ENCODE measurements at regions not wholly inside any gene's neighbourhood (a gene's known extent, or its start where the extent isn't known, plus 50 kb on each side); places are given as distances from the start of the nearest gene placed in this dataset.
"Not testable (repeated sequence)": the region's sequence is repeated elsewhere in the genome, so short reads cannot be mapped to it uniquely, and the experiment has no call there.

DNA sequence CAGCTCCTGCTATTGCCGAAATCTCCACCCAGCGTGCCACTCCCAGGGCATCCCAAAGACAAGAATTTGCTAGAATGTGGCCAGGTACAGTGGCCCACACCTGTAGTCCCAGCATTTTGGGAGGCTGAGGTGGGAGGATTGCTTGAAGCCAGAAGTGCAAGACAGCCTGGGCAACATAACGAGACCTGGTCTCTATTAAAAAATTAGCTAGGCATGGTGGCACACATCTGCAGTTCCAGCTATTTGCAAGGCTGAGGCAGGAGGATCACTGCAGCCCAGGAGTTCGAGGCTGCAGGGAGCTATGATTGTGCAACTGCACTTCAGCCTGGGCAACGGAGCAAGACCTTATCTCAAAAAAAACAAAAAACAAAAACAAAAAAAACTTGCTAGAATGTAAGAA, 73.3 kb upstream of the LYZL2 start:
- no peak overlapping the region for H3K4me3 ChIP-seq

DNA sequence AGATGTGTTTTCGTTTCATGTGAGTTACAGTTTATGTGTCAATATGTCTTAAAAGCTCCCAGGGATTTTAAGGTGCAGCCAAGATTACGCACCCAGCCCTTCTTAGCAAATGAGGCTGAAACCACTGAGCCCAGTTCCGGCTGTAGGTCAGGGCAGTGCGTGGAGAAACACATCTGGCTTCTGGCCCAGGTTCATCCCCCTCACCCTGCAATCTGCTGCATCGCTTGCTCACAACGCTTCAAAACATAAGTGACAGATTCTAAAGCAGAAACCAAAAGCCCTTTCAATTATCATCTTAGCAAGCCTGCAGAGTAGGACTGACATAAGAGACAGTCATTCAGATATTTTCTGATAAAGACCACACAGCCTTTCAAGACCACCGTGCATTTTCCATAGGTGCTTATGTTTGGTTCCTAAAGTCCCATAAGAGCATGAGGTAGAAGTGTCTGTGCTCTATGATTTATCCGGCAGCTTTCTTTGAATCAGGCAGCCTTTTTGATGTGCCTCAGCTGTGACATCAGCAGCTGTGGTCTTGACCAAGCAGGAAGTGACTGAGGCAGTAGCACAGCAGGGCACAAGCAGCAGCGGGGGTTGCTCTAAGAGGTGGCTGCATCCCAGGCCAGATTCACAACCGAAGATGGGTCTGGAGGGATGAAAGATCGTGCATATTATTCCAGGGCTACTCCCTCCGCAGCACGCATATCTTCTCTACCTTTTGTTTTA, 72.1 kb upstream of the LYZL2 start:
- Histone ChIP-seq H3K36me3 (no peaks in the 10 kb centered on the region), H3K9me3 (no peaks in the 10 kb centered on the region), H3K4me3 (peak overlapping the region in 3 of 4 donors; percentile 3 to 19 (median 8)), H3K27me3 (no peaks in the 10 kb centered on the region), H3K4me1 (peaks cover 0 to 7% (median 3%) of the 10 kb centered on the region in 4 donors), H3K27ac (peak overlapping the region; percentile 55 to 87 (median 85))
- peak in 2 of 3 donors; percentile 83 to 89 for DNase-seq
- TF ChIP-seq POLR2A (IDR thresholded peaks at IDR 0.05) (peak in 1 of 2 donors; percentile 12), CTCF (IDR thresholded peaks at IDR 0.05) (no peak)

More for the DNA sequence above, 73.3 kb upstream of the LYZL2 start:
- Histone ChIP-seq H3K9me3 (no peaks in the 10 kb centered on the region), H3K27ac (peak overlapping the region in 2 of 4 donors; percentile 64 to 87), H3K36me3 (no peaks in the 10 kb centered on the region), H3K4me1 (peaks cover 0 to 7% (median 3%) of the 10 kb centered on the region in 4 donors), H3K27me3 (no peaks in the 10 kb centered on the region)
- TF ChIP-seq POLR2A (IDR thresholded peaks at IDR 0.05), result no peak
- no peak for TF ChIP-seq CTCF (IDR thresholded peaks at IDR 0.05)
- DNase-seq, result no peak

DNA sequence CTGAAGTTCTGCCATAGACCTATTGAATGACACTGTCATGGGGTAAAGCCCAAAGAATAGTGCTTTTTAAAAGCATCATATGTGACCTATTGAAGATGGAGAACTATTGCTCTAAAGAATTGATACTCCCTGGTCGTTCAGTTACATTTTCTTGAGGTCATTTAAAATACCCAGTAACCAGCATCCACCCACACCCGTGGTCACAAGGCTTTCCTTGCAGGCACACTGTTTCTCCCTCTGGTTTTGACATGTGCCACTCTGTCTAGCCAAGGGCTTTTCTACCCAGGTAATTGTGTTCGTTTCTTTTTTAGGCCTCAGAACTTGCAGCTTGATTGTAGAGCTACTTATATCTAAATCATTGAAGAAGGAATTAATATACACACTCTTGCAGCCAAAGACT, 68.3 kb upstream of the LYZL2 start:
- no peaks in the 10 kb centered on the region for H3K36me3 ChIP-seq
- TF ChIP-seq CTCF (IDR thresholded peaks at IDR 0.05) (no peak), POLR2A (IDR thresholded peaks at IDR 0.05) (no peak)
- no peak for DNase-seq
- H3K27me3 ChIP-seq, result no peaks in the 10 kb centered on the region
- no peaks in the 10 kb centered on the region for H3K9me3 ChIP-seq
- H3K4me3 ChIP-seq, result no peak overlapping the region
- H3K4me1 ChIP-seq, result peaks cover 0 to 6% (median 0%) of the 10 kb centered on the region in 4 donors
- no peak overlapping the region for H3K27ac ChIP-seq

- H3K27me3 ChIP-seq, H3K4me3 ChIP-seq, H3K9me3 ChIP-seq, H3K27ac ChIP-seq, H3K4me1 ChIP-seq, H3K36me3 ChIP-seq: not testable (repeated sequence)
- peak in 1 of 3 donors; percentile 35 for DNase-seq
These were observed 67.7 kb upstream of the LYZL2 start for GRCh38 chr10:30697221-30697620.

- not testable (repeated sequence) for H3K27me3 ChIP-seq, H3K27ac ChIP-seq
These were observed 67.0 kb upstream of the LYZL2 start for GRCh38 chr10:30696416-30697185.

GRCh38 chr10:30695481-30696236, 66.1 kb upstream of the LYZL2 start:
- not testable (repeated sequence) for H3K4me1 ChIP-seq, H3K36me3 ChIP-seq, H3K9me3 ChIP-seq, DNase-seq, H3K27me3 ChIP-seq, H3K27ac ChIP-seq, H3K4me3 ChIP-seq

More at GRCh38 chr10:30696416-30697185, 67.0 kb upstream of the LYZL2 start:
- H3K4me3 ChIP-seq, H3K9me3 ChIP-seq, DNase-seq, H3K36me3 ChIP-seq, H3K4me1 ChIP-seq: not testable (repeated sequence)

All from Peyer's patch (tissue), 4 donors.